Left lung (tissue), 4 donors: ENCODE measurements at regions not wholly inside any gene's neighbourhood (a gene's known extent, or its start where the extent isn't known, plus 50 kb on each side); places are given as distances from the start of the nearest gene placed in this dataset.

Source experiments
- ATAC-seq: fragments of 200-7000 bp; cut with Tn5 transposase; one replicate; pipeline ENCODE4 v1.9.1; 2020; ENCODE audit warnings: moderate library complexity
- DNase-seq, 4 donors: peaks; one replicate each; pipeline ENCODE4 v3.0.0-alpha.2; 2013 to 2020
- H3K27ac ChIP-seq, 2 donors: fragments of 200-600 bp; sonication (generic) in 1 of 2; one replicate each; pipeline versions ENCODE4 v1.5.0 to v1.8.0; 2020 to 2021
- H3K27me3 ChIP-seq, 2 donors: fragments of 200-600 bp; sonication (generic) in 1 of 2; one replicate each; pipeline versions ENCODE4 v1.5.0 to v1.8.0; 2020 to 2021
- H3K36me3 ChIP-seq, 2 donors: fragments of 200-600 bp; sonication (generic) in 1 of 2; one replicate each; pipeline versions ENCODE4 v1.5.0 to v1.8.0; 2020 to 2021
- H3K4me1 ChIP-seq, 2 donors: fragments of 200-600 bp; one replicate each; pipeline ENCODE4 v1.8.0; 2021
- H3K4me3 ChIP-seq, 2 donors: fragments of 200-600 bp; sonication (generic) in 1 of 2; one replicate each; pipeline versions ENCODE4 v1.5.0 to v1.8.0; 2020 to 2021; ENCODE audit warnings: mild to moderate bottlenecking in 1 of 2
- H3K9me3 ChIP-seq, 2 donors: fragments of 200-600 bp; sonication (generic) in 1 of 2; one replicate each; pipeline versions ENCODE4 v1.5.0 to v1.8.0; 2020 to 2021
- intact Hi-C, 2 donors: fragments of 100-400 bp; cut with DNase I; formaldehyde crosslinking; loops; one replicate each; pipeline versions ENCODE4 v1.11.2 to v1.14.2; 2022
- TF ChIP-seq, protein P1 (sequence below), 2 donors: fragments of 200-600 bp; sonication (generic) in 1 of 2; IDR thresholded peaks; one replicate each; pipeline versions ENCODE4 v1.5.0 to v1.8.0; 2021; ENCODE audit warnings: antibody characterized with exemption in 2 of 2
- donor health status: DM: no; HTN: yes; CAD: no.
- donor health status: DM: no; HTN: no; CAD: no.

DNA sequence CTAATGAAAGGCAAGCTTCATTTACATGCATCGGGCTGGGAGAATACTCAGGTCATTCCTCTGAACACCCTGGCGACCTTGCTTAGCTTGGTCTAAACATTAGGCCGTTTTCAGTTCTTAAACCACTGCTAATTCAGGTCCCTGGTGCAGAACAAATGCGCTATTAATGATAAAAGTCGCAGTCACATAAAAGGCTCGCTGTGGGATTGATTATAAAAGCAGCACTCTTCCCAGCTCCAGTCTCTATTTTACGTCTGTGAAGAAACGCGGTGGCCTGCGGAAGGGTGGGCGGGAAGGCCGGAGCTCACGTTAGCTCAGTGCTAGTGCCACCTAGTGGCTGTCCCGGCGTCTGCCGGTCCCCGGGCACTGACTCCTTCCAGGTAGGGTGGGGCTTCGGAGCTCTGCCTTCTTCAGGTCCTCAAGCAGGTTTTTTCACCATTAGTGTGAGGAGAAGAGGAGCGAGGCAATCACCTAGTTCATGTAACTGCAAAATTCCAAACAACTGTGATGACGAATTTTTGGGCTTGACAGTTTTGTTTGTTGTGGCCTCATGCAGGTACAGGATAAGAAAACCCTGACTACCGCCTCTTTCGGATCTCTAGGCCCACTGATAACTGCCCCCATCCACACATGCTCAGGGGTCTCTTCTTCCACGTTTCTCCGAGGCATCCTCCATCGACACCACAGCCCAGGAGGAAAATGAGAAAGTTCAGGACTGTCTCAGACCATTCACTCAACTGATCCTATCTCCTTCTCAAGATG, 66.5 kb upstream of the CLMP start:
- H3K9me3 ChIP-seq, result peaks cover 0 to 2% of the 10 kb centered on the region in 2 donors
- no peaks in the 10 kb centered on the region for H3K36me3 ChIP-seq
- DNase-seq (peak; percentile 64 to 93 (median 86)), ATAC-seq (peak; percentile 100)
- TF ChIP-seq, protein P1, sequence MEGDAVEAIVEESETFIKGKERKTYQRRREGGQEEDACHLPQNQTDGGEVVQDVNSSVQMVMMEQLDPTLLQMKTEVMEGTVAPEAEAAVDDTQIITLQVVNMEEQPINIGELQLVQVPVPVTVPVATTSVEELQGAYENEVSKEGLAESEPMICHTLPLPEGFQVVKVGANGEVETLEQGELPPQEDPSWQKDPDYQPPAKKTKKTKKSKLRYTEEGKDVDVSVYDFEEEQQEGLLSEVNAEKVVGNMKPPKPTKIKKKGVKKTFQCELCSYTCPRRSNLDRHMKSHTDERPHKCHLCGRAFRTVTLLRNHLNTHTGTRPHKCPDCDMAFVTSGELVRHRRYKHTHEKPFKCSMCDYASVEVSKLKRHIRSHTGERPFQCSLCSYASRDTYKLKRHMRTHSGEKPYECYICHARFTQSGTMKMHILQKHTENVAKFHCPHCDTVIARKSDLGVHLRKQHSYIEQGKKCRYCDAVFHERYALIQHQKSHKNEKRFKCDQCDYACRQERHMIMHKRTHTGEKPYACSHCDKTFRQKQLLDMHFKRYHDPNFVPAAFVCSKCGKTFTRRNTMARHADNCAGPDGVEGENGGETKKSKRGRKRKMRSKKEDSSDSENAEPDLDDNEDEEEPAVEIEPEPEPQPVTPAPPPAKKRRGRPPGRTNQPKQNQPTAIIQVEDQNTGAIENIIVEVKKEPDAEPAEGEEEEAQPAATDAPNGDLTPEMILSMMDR (IDR thresholded peaks at IDR 0.05), result peak; percentile 89 to 92
- intact Hi-C loops, result no loop called here
- H3K4me3 ChIP-seq, result peak overlapping the region in 1 of 2 donors; percentile 7
- H3K27me3 ChIP-seq, result peaks cover 0 to 7% of the 10 kb centered on the region in 2 donors
- no peak overlapping the region for H3K27ac ChIP-seq
- H3K4me1 ChIP-seq, result peaks cover 0 to 8% of the 10 kb centered on the region in 2 donors

DNA sequence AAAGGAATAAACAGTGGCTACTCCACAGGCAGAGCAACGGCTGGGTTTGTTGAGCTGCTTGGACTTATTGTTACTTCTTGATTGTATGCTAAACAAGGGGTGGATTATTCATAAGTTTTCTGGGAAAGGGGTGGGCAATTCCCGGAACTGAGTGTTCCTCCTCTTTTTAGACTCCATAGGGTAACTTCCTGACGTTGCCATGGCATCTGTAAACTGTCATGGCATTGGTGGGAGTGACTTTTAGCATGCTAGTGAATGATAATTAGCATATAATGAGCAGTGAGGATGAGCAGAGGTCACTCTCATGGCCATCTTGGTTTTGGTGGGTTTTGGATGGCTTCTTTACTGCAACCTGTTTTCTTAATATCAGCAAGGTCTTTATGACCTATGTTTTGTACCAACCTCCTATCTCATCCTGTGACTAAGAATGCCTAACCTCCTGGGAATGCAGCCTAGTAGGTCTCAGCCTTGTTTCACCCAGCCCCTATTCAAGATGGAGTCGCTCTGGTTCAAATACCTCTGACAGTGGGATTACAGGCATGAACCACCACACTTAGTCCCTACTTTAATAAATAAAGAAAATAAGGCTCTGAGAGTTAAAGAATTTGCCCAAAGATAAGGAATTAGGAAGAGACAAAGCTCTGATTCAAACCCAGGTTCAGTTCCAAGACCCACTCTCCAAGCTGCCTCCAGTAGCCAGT, 65.6 kb upstream of the CLMP start:
- DNase-seq (no peak), ATAC-seq (no peak)
- no peaks in the 10 kb centered on the region for H3K36me3 ChIP-seq
- intact Hi-C loops, result no loop called here
- H3K27me3 ChIP-seq, result peaks cover 0 to 7% of the 10 kb centered on the region in 2 donors
- H3K27ac ChIP-seq, result no peak overlapping the region
- peaks cover 0 to 8% of the 10 kb centered on the region in 2 donors for H3K4me1 ChIP-seq
- TF ChIP-seq, protein P1 (IDR thresholded peaks at IDR 0.05), result no peak
- H3K4me3 ChIP-seq, result no peak overlapping the region
- H3K9me3 ChIP-seq, result peaks cover 0 to 2% of the 10 kb centered on the region in 2 donors

DNA sequence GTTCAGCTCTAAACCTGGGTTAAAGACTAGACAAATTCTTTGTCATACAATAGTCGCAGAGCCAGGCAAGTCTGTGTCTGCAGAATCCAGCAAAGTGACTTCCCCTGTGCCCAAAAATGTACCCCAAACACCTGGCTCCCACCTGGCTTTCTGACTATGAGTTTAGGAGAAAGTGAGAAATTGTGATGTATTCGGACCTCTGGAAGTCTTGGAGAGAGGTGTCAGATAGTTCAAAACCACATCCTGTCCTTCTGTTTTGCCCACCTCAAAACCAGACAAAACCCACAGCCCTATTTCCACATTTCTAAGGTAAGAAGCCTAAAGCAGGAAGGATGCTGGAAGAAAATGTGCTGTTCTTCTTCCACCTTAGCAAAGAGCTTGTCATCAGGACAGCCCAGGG, 63.8 kb upstream of the CLMP start:
- intact Hi-C loops, result no loop called here
- ATAC-seq, result no peak

DNA sequence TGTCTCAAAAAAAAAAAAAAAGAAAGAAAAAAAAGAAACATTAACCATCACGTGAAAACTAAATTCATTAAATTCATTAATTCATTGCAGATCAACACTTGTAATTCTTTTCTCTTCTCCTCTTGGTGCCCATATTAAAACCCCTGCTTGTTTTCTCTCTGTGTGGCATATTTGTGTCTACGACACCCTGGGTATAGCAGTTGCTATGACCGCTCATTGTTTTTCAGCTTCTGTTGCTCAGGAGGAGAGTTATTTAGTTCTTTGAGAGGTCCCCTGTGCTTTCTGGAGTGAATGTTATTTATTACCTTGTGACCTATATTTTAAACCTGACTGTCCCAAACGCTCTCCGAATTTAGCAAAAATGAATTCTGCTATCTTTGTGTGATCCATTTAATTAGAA, 62.3 kb upstream of the CLMP start:
- intact Hi-C loops, result no loop called here
- H3K27ac ChIP-seq, result no peak overlapping the region
- ATAC-seq (no peak), DNase-seq (no peak)
- H3K4me1 ChIP-seq, result peaks cover 0 to 8% of the 10 kb centered on the region in 2 donors
- H3K9me3 ChIP-seq, result peaks cover 0 to 2% of the 10 kb centered on the region in 2 donors
- no peaks in the 10 kb centered on the region for H3K36me3 ChIP-seq
- no peak overlapping the region for H3K4me3 ChIP-seq
- no peaks in the 10 kb centered on the region for H3K27me3 ChIP-seq
- TF ChIP-seq, protein P1 (IDR thresholded peaks at IDR 0.05), result no peak

More for the DNA sequence above, 63.8 kb upstream of the CLMP start:
- H3K9me3 ChIP-seq, result peaks cover 0 to 2% of the 10 kb centered on the region in 2 donors
- no peak for DNase-seq
- H3K4me3 ChIP-seq, result no peak overlapping the region
- no peaks in the 10 kb centered on the region for H3K27me3 ChIP-seq
- TF ChIP-seq, protein P1 (IDR thresholded peaks at IDR 0.05), result no peak
- no peaks in the 10 kb centered on the region for H3K36me3 ChIP-seq
- no peak overlapping the region for H3K27ac ChIP-seq
- peaks cover 0 to 8% of the 10 kb centered on the region in 2 donors for H3K4me1 ChIP-seq

DNA sequence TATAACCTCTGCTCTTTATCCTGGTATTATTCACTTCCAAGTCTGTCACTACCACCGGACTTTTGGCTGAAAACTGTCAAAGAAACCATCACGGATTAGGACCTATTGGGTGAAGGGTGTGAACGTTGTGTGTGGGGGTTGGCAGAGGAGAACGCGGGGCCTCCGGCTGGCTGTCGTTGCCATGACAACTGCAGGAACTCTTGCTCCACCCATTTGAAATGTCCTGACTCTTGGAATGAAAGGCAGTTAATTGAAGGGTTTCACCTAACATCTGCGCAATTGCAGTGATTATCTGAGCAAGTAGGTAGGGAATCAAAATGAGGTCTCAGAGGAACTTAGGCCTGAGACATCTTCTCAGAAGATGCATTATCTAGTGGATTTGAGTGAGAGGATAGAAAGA, 60.9 kb upstream of the CLMP start:
- no peaks in the 10 kb centered on the region for H3K4me1 ChIP-seq
- ATAC-seq (no peak), DNase-seq (no peak)
- H3K27ac ChIP-seq, result no peak overlapping the region
- TF ChIP-seq, protein P1 (IDR thresholded peaks at IDR 0.05), result no peak
- H3K27me3 ChIP-seq, result no peaks in the 10 kb centered on the region
- H3K36me3 ChIP-seq, result no peaks in the 10 kb centered on the region
- no peak overlapping the region for H3K4me3 ChIP-seq
- intact Hi-C loops, result no loop called here
- peaks cover 0 to 2% of the 10 kb centered on the region in 2 donors for H3K9me3 ChIP-seq
